ENCODE measurements at regions not wholly inside any gene's neighbourhood (a gene's known extent, or its start where the extent isn't known, plus 50 kb on each side); places are given as distances from the start of the nearest gene placed in this dataset.

GRCh38 chr9:16030528-16031185, 477.8 kb downstream of the CCDC171 start:
- H3K9me3 Mint-ChIP-seq (ENCODE audit: unreplicated experiment): no peaks in the 10 kb centered on the region
- no peak for TF ChIP-seq CTCF (IDR thresholded peaks at IDR 0.05; ENCODE audit: unreplicated experiment)
- H3K36me3 Mint-ChIP-seq (ENCODE audit: low read depth, unreplicated experiment): no peaks in the 10 kb centered on the region
- no peak overlapping the region for H3K27ac Mint-ChIP-seq (ENCODE audit: unreplicated experiment)
- peaks cover 2% of the 10 kb centered on the region for H3K4me1 Mint-ChIP-seq (ENCODE audit: unreplicated experiment)
- H3K4me3 Mint-ChIP-seq (ENCODE audit: unreplicated experiment): no peak overlapping the region
- peaks cover 3% of the 10 kb centered on the region for H3K27me3 Mint-ChIP-seq (ENCODE audit: unreplicated experiment)
- no peak for DNase-seq (ENCODE audit: low spot score)

GRCh38 chr9:16031486-16031885, 478.6 kb downstream of the CCDC171 start:
- Mint-ChIP-seq H3K4me3 (ENCODE audit: unreplicated experiment) (no peak overlapping the region), H3K27me3 (ENCODE audit: unreplicated experiment) (peaks cover 3% of the 10 kb centered on the region), H3K4me1 (ENCODE audit: unreplicated experiment) (peaks cover 2% of the 10 kb centered on the region), H3K9me3 (ENCODE audit: unreplicated experiment) (no peaks in the 10 kb centered on the region), H3K36me3 (ENCODE audit: low read depth, unreplicated experiment) (no peaks in the 10 kb centered on the region), H3K27ac (ENCODE audit: unreplicated experiment) (no peak overlapping the region)
- DNase-seq (ENCODE audit: low spot score): no peak
- no peak for TF ChIP-seq CTCF (IDR thresholded peaks at IDR 0.05; ENCODE audit: unreplicated experiment)

- peaks cover 3% of the 10 kb centered on the region for H3K27me3 Mint-ChIP-seq (ENCODE audit: unreplicated experiment)
- DNase-seq (ENCODE audit: low spot score): no peak
- TF ChIP-seq CTCF (IDR thresholded peaks at IDR 0.05; ENCODE audit: unreplicated experiment): no peak
- no peaks in the 10 kb centered on the region for H3K36me3 Mint-ChIP-seq (ENCODE audit: low read depth, unreplicated experiment)
- no peak overlapping the region for H3K27ac Mint-ChIP-seq (ENCODE audit: unreplicated experiment)
- H3K9me3 Mint-ChIP-seq (ENCODE audit: unreplicated experiment): no peaks in the 10 kb centered on the region
- H3K4me1 Mint-ChIP-seq (ENCODE audit: unreplicated experiment): peaks cover 2% of the 10 kb centered on the region
- H3K4me3 Mint-ChIP-seq (ENCODE audit: unreplicated experiment): no peak overlapping the region
These were observed 479.1 kb downstream of the CCDC171 start for GRCh38 chr9:16031971-16032370.

- H3K27me3 Mint-ChIP-seq (ENCODE audit: unreplicated experiment): peaks cover 3% of the 10 kb centered on the region
- peaks cover 2% of the 10 kb centered on the region for H3K4me1 Mint-ChIP-seq (ENCODE audit: unreplicated experiment)
- H3K27ac Mint-ChIP-seq (ENCODE audit: unreplicated experiment): no peak overlapping the region
- no peak for TF ChIP-seq CTCF (IDR thresholded peaks at IDR 0.05; ENCODE audit: unreplicated experiment)
- no peak overlapping the region for H3K4me3 Mint-ChIP-seq (ENCODE audit: unreplicated experiment)
- no peaks in the 10 kb centered on the region for H3K36me3 Mint-ChIP-seq (ENCODE audit: low read depth, unreplicated experiment)
- no peaks in the 10 kb centered on the region for H3K9me3 Mint-ChIP-seq (ENCODE audit: unreplicated experiment)
- no peak for DNase-seq (ENCODE audit: low spot score)
These were observed 480.0 kb downstream of the CCDC171 start for GRCh38 chr9:16032799-16033198.

GRCh38 chr9:16033253-16033652, 480.4 kb downstream of the CCDC171 start:
- peaks cover 2% of the 10 kb centered on the region for H3K4me1 Mint-ChIP-seq (ENCODE audit: unreplicated experiment)
- no peak for TF ChIP-seq CTCF (IDR thresholded peaks at IDR 0.05; ENCODE audit: unreplicated experiment)
- no peak for DNase-seq (ENCODE audit: low spot score)
- H3K9me3 Mint-ChIP-seq (ENCODE audit: unreplicated experiment): no peaks in the 10 kb centered on the region
- peaks cover 3% of the 10 kb centered on the region for H3K27me3 Mint-ChIP-seq (ENCODE audit: unreplicated experiment)
- no peaks in the 10 kb centered on the region for H3K36me3 Mint-ChIP-seq (ENCODE audit: low read depth, unreplicated experiment)
- H3K27ac Mint-ChIP-seq (ENCODE audit: unreplicated experiment): no peak overlapping the region
- no peak overlapping the region for H3K4me3 Mint-ChIP-seq (ENCODE audit: unreplicated experiment)

Data from endothelial cell (in vitro differentiated cells).